Skeletal muscle tissue (tissue), 3 donors: ENCODE measurements at regions not wholly inside any gene's neighbourhood (a gene's known extent, or its start where the extent isn't known, plus 50 kb on each side); places are given as distances from the start of the nearest gene placed in this dataset.
"Not testable (repeated sequence)": the region's sequence is repeated elsewhere in the genome, so short reads cannot be mapped to it uniquely, and the experiment has no call there.

Source experiments
- H3K27ac ChIP-seq: one replicate; pipeline ENCODE4 v1.7.0; 2013; ENCODE audit warnings: mild to moderate bottlenecking, low read depth, low read length, inconsistent platforms
- H3K27me3 ChIP-seq, 3 donors: one replicate each; pipeline ENCODE4 v1.7.0; 2013; ENCODE audit warnings: low read length in 3 of 3; ENCODE audit not compliant: control insufficient read depth in 3 of 3, insufficient read depth in 3 of 3
- H3K36me3 ChIP-seq, 3 donors: one replicate each; pipeline ENCODE4 v1.7.0; 2013; ENCODE audit warnings: low read length in 3 of 3; ENCODE audit not compliant: control insufficient read depth in 3 of 3, insufficient read depth in 3 of 3
- H3K4me1 ChIP-seq, 3 donors: one replicate each; pipeline ENCODE4 v1.7.0; 2013; ENCODE audit warnings: low read length in 3 of 3, mild to moderate bottlenecking in 3 of 3; ENCODE audit not compliant: control insufficient read depth in 3 of 3, insufficient read depth in 3 of 3
- H3K4me3 ChIP-seq, 3 donors: one replicate each; pipeline ENCODE4 v1.7.0; 2013; ENCODE audit warnings: low read length in 3 of 3
- H3K9ac ChIP-seq, 3 donors: one replicate each; pipeline ENCODE4 v1.7.0; 2013; ENCODE audit warnings: low read length in 3 of 3, mild to moderate bottlenecking in 3 of 3, moderate library complexity in 2 of 3, low read depth in 1 of 3
- H3K9me3 ChIP-seq, 3 donors: one replicate each; pipeline ENCODE4 v1.7.0; 2013; ENCODE audit warnings: low read length in 3 of 3; ENCODE audit not compliant: control insufficient read depth in 3 of 3
- donor health status: Osteomylitis.

- Histone ChIP-seq H3K9ac (no peak overlapping the region), H3K36me3 (no peaks in the 10 kb centered on the region), H3K4me3 (no peak overlapping the region), H3K9me3 (no peaks in the 10 kb centered on the region), H3K27ac (no peak overlapping the region), H3K27me3 (no peaks in the 10 kb centered on the region), H3K4me1 (peaks cover 5 to 9% (median 6%) of the 10 kb centered on the region in 3 donors)
These were observed 108.3 kb upstream of the ANO5 start for GRCh38 chr11:22084564-22084963.

GRCh38 chr11:22089609-22090008, 103.3 kb upstream of the ANO5 start:
- H3K4me3 ChIP-seq: no peak overlapping the region
- H3K36me3 ChIP-seq: no peaks in the 10 kb centered on the region
- no peak overlapping the region for H3K9ac ChIP-seq
- no peaks in the 10 kb centered on the region for H3K4me1 ChIP-seq
- no peaks in the 10 kb centered on the region for H3K9me3 ChIP-seq
- H3K27ac ChIP-seq: no peak overlapping the region
- no peaks in the 10 kb centered on the region for H3K27me3 ChIP-seq

- Histone ChIP-seq H3K4me3 (no peak overlapping the region), H3K9me3 (no peaks in the 10 kb centered on the region), H3K9ac (no peak overlapping the region), H3K27me3 (no peaks in the 10 kb centered on the region), H3K27ac (no peak overlapping the region), H3K36me3 (no peaks in the 10 kb centered on the region), H3K4me1 (no peaks in the 10 kb centered on the region)
These were observed 86.3 kb upstream of the ANO5 start for GRCh38 chr11:22106566-22106965.

GRCh38 chr11:22115470-22116029, 77.3 kb upstream of the ANO5 start:
- Histone ChIP-seq H3K27me3 (no peaks in the 10 kb centered on the region), H3K9me3 (no peaks in the 10 kb centered on the region), H3K9ac (peak overlapping the region; percentile 34 to 57 (median 52)), H3K27ac (peak overlapping the region; percentile 82), H3K4me3 (peak overlapping the region in 2 of 3 donors; percentile 2 to 25), H3K36me3 (no peaks in the 10 kb centered on the region), H3K4me1 (peaks cover 11 to 18% (median 12%) of the 10 kb centered on the region in 3 donors)

- H3K4me1 ChIP-seq, H3K9me3 ChIP-seq, H3K27ac ChIP-seq, H3K36me3 ChIP-seq, H3K4me3 ChIP-seq, H3K27me3 ChIP-seq, H3K9ac ChIP-seq: not testable (repeated sequence)
These were observed 64.9 kb upstream of the ANO5 start for GRCh38 chr11:22127981-22128380.

- Histone ChIP-seq H3K4me3 (peak overlapping the region in 1 of 3 donors; percentile 7), H3K4me1 (peaks cover 0 to 3% (median 0%) of the 10 kb centered on the region in 3 donors), H3K9ac (no peak overlapping the region), H3K36me3 (no peaks in the 10 kb centered on the region), H3K9me3 (peaks cover 0 to 2% (median 2%) of the 10 kb centered on the region in 3 donors), H3K27me3 (no peaks in the 10 kb centered on the region), H3K27ac (no peak overlapping the region)
These were observed 62.3 kb upstream of the ANO5 start for GRCh38 chr11:22130462-22131053.

GRCh38 chr11:22133776-22134175, 59.1 kb upstream of the ANO5 start:
- Histone ChIP-seq H3K9me3 (no peaks in the 10 kb centered on the region), H3K27me3 (no peaks in the 10 kb centered on the region), H3K36me3 (no peaks in the 10 kb centered on the region), H3K9ac (no peak overlapping the region), H3K27ac (no peak overlapping the region), H3K4me3 (no peak overlapping the region), H3K4me1 (peaks cover 0 to 3% (median 0%) of the 10 kb centered on the region in 3 donors)

- H3K27ac ChIP-seq: no peak overlapping the region
- H3K4me3 ChIP-seq: no peak overlapping the region
- no peaks in the 10 kb centered on the region for H3K36me3 ChIP-seq
- H3K4me1 ChIP-seq: no peaks in the 10 kb centered on the region
- peaks cover 0 to 2% (median 0%) of the 10 kb centered on the region in 3 donors for H3K9me3 ChIP-seq
- H3K27me3 ChIP-seq: no peaks in the 10 kb centered on the region
- no peak overlapping the region for H3K9ac ChIP-seq
These were observed 54.6 kb upstream of the ANO5 start for GRCh38 chr11:22138264-22138663.
